Activated naive CD8-positive, alpha-beta T cell treated with anti-CD3 and anti-CD28 coated beads for 36 hours (primary cell): ENCODE measurements at regions not wholly inside any gene's neighbourhood (a gene's known extent, or its start where the extent isn't known, plus 50 kb on each side); places are given as distances from the start of the nearest gene placed in this dataset.
A peak's percentile ranks its signal among the peaks of the same experiment; 100 is the strongest.

Experiments used
- DNase-seq: peaks from one replicate; pipeline ENCODE4 v3.0.0; 2021
- H3K27ac Mint-ChIP-seq: one replicate; pipeline ENCODE4 v1.8.0; 2022; ENCODE audit warnings: mild to moderate bottlenecking, moderate library complexity, mixed read lengths
- H3K27me3 Mint-ChIP-seq: one replicate; pipeline ENCODE4 v1.8.0; 2022; ENCODE audit warnings: mild to moderate bottlenecking, mixed read lengths
- H3K36me3 Mint-ChIP-seq: one replicate; pipeline ENCODE4 v1.8.0; 2021; ENCODE audit warnings: mild to moderate bottlenecking, mixed read lengths
- H3K4me1 Mint-ChIP-seq: one replicate; pipeline ENCODE4 v1.8.0; 2021; ENCODE audit warnings: mixed read lengths
- H3K4me3 Mint-ChIP-seq: one replicate; pipeline ENCODE4 v1.8.0; 2022; ENCODE audit warnings: mild to moderate bottlenecking, moderate library complexity, mixed read lengths
- H3K9me3 Mint-ChIP-seq: one replicate; pipeline ENCODE4 v1.8.0; 2022; ENCODE audit warnings: mixed read lengths

GRCh38 chr1:239874831-239875230 lies 216.9 kb upstream of the FMN2 start:
- no peak overlapping the region for H3K27ac Mint-ChIP-seq
- H3K4me1 Mint-ChIP-seq, result no peaks in the 10 kb centered on the region
- H3K9me3 Mint-ChIP-seq, result no peaks in the 10 kb centered on the region
- no peaks in the 10 kb centered on the region for H3K36me3 Mint-ChIP-seq
- no peaks in the 10 kb centered on the region for H3K27me3 Mint-ChIP-seq
- DNase-seq, result no peak
- no peak overlapping the region for H3K4me3 Mint-ChIP-seq

GRCh38 chr1:239879321-239880170 lies 212.1 kb upstream of the FMN2 start:
- Mint-ChIP-seq H3K4me1 (no peaks in the 10 kb centered on the region), H3K27ac (no peak overlapping the region), H3K27me3 (no peaks in the 10 kb centered on the region), H3K36me3 (no peaks in the 10 kb centered on the region), H3K9me3 (no peaks in the 10 kb centered on the region), H3K4me3 (no peak overlapping the region)
- DNase-seq, result no peak

GRCh38 chr1:239882967-239883366 lies 208.7 kb upstream of the FMN2 start:
- DNase-seq, result no peak
- no peak overlapping the region for H3K27ac Mint-ChIP-seq
- no peak overlapping the region for H3K4me3 Mint-ChIP-seq
- no peaks in the 10 kb centered on the region for H3K9me3 Mint-ChIP-seq
- no peaks in the 10 kb centered on the region for H3K4me1 Mint-ChIP-seq
- H3K36me3 Mint-ChIP-seq, result no peaks in the 10 kb centered on the region
- H3K27me3 Mint-ChIP-seq, result no peaks in the 10 kb centered on the region

- H3K27me3 Mint-ChIP-seq, result no peaks in the 10 kb centered on the region
- no peak overlapping the region for H3K4me3 Mint-ChIP-seq
- no peak for DNase-seq
- no peaks in the 10 kb centered on the region for H3K9me3 Mint-ChIP-seq
- no peaks in the 10 kb centered on the region for H3K36me3 Mint-ChIP-seq
- no peaks in the 10 kb centered on the region for H3K4me1 Mint-ChIP-seq
- no peak overlapping the region for H3K27ac Mint-ChIP-seq
These were observed 206.9 kb upstream of the FMN2 start for GRCh38 chr1:239884796-239885195.

- Mint-ChIP-seq H3K4me3 (no peak overlapping the region), H3K4me1 (no peaks in the 10 kb centered on the region), H3K36me3 (no peaks in the 10 kb centered on the region), H3K27ac (no peak overlapping the region), H3K27me3 (no peaks in the 10 kb centered on the region), H3K9me3 (no peaks in the 10 kb centered on the region)
- no peak for DNase-seq
These were observed 205.4 kb upstream of the FMN2 start for GRCh38 chr1:239886266-239886665.

- no peak overlapping the region for H3K4me3 Mint-ChIP-seq
- H3K27me3 Mint-ChIP-seq, result no peaks in the 10 kb centered on the region
- H3K4me1 Mint-ChIP-seq, result no peaks in the 10 kb centered on the region
- no peaks in the 10 kb centered on the region for H3K9me3 Mint-ChIP-seq
- no peaks in the 10 kb centered on the region for H3K36me3 Mint-ChIP-seq
- DNase-seq, result no peak
- H3K27ac Mint-ChIP-seq, result no peak overlapping the region
These were observed 203.0 kb upstream of the FMN2 start for GRCh38 chr1:239888639-239889038.

- no peak for DNase-seq
- no peaks in the 10 kb centered on the region for H3K4me1 Mint-ChIP-seq
- no peak overlapping the region for H3K4me3 Mint-ChIP-seq
- H3K27ac Mint-ChIP-seq, result no peak overlapping the region
- no peaks in the 10 kb centered on the region for H3K9me3 Mint-ChIP-seq
- H3K36me3 Mint-ChIP-seq, result no peaks in the 10 kb centered on the region
- peaks cover 4% of the 10 kb centered on the region for H3K27me3 Mint-ChIP-seq
These were observed 199.9 kb upstream of the FMN2 start for GRCh38 chr1:239891621-239892358.

GRCh38 chr1:239892602-239893001 lies 199.1 kb upstream of the FMN2 start:
- Mint-ChIP-seq H3K9me3 (no peaks in the 10 kb centered on the region), H3K27ac (no peak overlapping the region), H3K4me3 (no peak overlapping the region), H3K27me3 (peaks cover 4% of the 10 kb centered on the region), H3K36me3 (no peaks in the 10 kb centered on the region), H3K4me1 (no peaks in the 10 kb centered on the region)
- DNase-seq, result no peak

- Mint-ChIP-seq H3K4me3 (no peak overlapping the region), H3K27ac (no peak overlapping the region), H3K4me1 (peaks cover 2% of the 10 kb centered on the region), H3K27me3 (peaks cover 4% of the 10 kb centered on the region), H3K9me3 (no peaks in the 10 kb centered on the region), H3K36me3 (no peaks in the 10 kb centered on the region)
- DNase-seq, result no peak
These were observed 198.5 kb upstream of the FMN2 start for GRCh38 chr1:239893127-239893731.

GRCh38 chr1:239896569-239896968 lies 195.1 kb upstream of the FMN2 start:
- H3K27ac Mint-ChIP-seq, result no peak overlapping the region
- peaks cover 2% of the 10 kb centered on the region for H3K4me1 Mint-ChIP-seq
- H3K4me3 Mint-ChIP-seq, result no peak overlapping the region
- no peaks in the 10 kb centered on the region for H3K36me3 Mint-ChIP-seq
- no peaks in the 10 kb centered on the region for H3K9me3 Mint-ChIP-seq
- no peak for DNase-seq
- peaks cover 4% of the 10 kb centered on the region for H3K27me3 Mint-ChIP-seq

- Mint-ChIP-seq H3K4me3 (no peak overlapping the region), H3K4me1 (peaks cover 2% of the 10 kb centered on the region), H3K27me3 (peaks cover 4% of the 10 kb centered on the region), H3K27ac (no peak overlapping the region), H3K36me3 (no peaks in the 10 kb centered on the region), H3K9me3 (no peaks in the 10 kb centered on the region)
- no peak for DNase-seq
These were observed 194.7 kb upstream of the FMN2 start for GRCh38 chr1:239896980-239897379.

- Mint-ChIP-seq H3K4me1 (peaks cover 2% of the 10 kb centered on the region), H3K9me3 (no peaks in the 10 kb centered on the region), H3K4me3 (no peak overlapping the region), H3K27me3 (peaks cover 4% of the 10 kb centered on the region), H3K27ac (no peak overlapping the region), H3K36me3 (no peaks in the 10 kb centered on the region)
- DNase-seq, result no peak
These were observed 194.2 kb upstream of the FMN2 start for GRCh38 chr1:239897458-239897857.

GRCh38 chr1:239898062-239898730 lies 193.5 kb upstream of the FMN2 start:
- Mint-ChIP-seq H3K36me3 (no peaks in the 10 kb centered on the region), H3K27ac (no peak overlapping the region), H3K4me1 (peaks cover 2% of the 10 kb centered on the region), H3K9me3 (no peaks in the 10 kb centered on the region), H3K27me3 (peaks cover 4% of the 10 kb centered on the region), H3K4me3 (no peak overlapping the region)
- DNase-seq, result peak; percentile 63

- H3K36me3 Mint-ChIP-seq, result no peaks in the 10 kb centered on the region
- H3K4me1 Mint-ChIP-seq, result peaks cover 2% of the 10 kb centered on the region
- no peak overlapping the region for H3K27ac Mint-ChIP-seq
- peaks cover 4% of the 10 kb centered on the region for H3K27me3 Mint-ChIP-seq
- no peak overlapping the region for H3K4me3 Mint-ChIP-seq
- DNase-seq, result no peak
- no peaks in the 10 kb centered on the region for H3K9me3 Mint-ChIP-seq
These were observed 191.9 kb upstream of the FMN2 start for GRCh38 chr1:239899747-239900146.

- Mint-ChIP-seq H3K4me1 (no peaks in the 10 kb centered on the region), H3K4me3 (no peak overlapping the region), H3K27me3 (no peaks in the 10 kb centered on the region), H3K27ac (no peak overlapping the region), H3K9me3 (no peaks in the 10 kb centered on the region), H3K36me3 (no peaks in the 10 kb centered on the region)
- DNase-seq, result no peak
These were observed 185.3 kb upstream of the FMN2 start for GRCh38 chr1:239906394-239906793.
